HG03039 (cell line): ENCODE measurements at regions not wholly inside any gene's neighbourhood (a gene's known extent, or its start where the extent isn't known, plus 50 kb on each side); places are given as distances from the start of the nearest gene placed in this dataset.

Experiments used
- ATAC-seq: cut with Tn5 transposase; IDR thresholded peaks from one replicate; pipeline ENCODE4 v1.9.1; 2021; ENCODE audit warnings: mild to moderate bottlenecking, moderate library complexity; ENCODE audit not compliant: unreplicated experiment

DNA sequence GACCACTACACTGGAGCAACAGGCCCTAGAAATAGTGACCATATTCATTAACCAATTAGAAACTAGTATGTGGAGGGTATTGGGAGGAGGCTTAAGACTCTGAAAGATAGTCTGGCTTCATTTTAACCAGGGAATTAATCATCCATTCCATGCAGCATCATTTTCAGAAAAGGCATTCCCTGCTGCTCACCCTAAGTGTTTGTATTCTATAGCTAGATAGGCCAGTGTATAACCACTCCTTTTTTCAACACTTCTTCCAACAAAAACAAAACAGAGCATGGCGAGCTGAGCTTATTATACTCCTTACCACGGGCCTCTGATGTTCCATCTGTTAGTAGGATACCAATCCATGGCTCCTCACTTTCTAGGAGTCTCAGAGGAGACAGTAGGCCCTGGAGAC is 112.0 kb upstream of the PKDCC start:
- no peak for ATAC-seq

DNA sequence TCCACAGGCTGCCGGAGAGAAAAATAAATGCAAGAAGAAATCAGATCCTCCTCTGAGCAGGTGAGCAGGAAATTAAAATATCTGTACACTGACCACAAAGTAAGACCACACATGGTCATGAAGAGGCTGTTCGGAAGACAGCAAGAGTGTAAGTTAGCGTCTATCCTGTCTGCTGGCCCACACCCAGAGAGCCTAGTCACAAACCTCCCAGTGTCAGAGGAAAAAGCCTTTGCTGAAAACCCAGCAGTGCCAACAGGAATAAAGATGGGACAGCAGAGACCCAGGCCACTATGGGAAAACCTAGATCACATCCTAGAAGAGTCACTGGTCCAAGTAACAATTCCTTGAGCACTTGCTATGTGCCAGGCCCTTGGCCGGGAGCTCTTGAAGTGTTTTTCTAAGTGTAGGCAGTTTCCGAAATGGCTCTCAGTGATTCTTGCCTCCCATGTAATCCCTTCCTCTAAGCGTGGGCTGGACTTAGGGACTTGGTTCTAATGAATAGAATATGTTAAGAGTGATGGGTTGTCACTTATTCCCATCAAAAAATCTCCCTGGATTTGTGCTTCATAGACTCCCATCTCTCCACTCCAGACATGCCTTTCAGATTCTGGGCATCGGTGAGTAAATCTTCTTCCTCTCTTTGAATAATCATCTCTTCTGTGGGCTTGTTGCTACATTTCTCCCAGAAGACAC is 110.9 kb upstream of the PKDCC start:
- ATAC-seq: no peak

- no peak for ATAC-seq
Measured at GRCh38 chr2:41937464-41937906, 110.3 kb upstream of the PKDCC start.

GRCh38 chr2:41937921-41938708 is 109.7 kb upstream of the PKDCC start:
- no peak for ATAC-seq

DNA sequence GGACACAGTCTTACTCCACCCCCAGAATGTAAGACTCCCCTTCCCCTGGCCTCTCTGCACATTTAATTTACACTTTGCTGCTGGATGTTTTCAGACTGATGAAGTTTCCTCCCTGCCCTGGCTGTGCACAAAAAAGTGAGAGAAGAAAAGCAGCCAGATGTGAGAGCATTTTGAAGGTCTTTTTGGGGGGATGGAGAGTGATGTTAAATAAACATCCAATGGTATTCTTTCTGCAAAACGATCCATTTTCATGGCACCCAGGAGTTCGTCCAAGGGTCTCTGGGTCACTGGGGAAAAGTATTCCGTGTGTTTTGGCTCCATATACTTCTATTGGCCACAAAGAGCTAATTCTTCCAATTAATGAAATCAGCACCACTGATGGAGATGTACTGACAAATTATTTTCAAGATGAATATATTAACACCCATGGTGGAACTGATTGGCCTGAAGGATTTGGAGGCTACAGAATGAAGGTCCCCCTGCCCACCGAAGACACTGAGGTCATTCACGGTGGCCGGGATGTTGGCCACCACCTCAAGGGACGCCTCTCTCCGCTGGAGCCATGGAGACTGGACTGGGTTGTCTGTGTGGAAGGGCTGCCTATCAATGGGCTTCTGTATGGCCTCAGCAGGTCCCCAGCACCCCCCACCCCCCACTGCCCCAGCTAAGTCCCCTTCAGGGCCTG is 107.6 kb upstream of the PKDCC start:
- no peak for ATAC-seq

DNA sequence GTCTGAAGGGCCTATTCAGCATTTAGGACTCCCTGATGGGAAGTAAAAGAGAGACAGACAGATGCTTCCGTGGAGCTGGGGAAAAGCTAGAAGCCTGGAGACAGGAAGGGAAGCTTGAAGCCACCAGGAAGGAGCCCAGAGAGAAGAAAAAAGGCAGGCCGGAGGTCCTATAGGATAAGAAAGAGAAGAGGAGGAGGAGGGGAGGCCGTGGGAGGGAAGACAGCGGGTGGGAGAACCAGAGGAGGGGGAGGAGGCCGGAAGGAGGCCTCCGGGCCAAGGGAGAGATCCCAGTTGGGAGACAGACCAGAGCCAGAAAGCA is 107.1 kb upstream of the PKDCC start:
- ATAC-seq: no peak

- no peak for ATAC-seq
Measured at GRCh38 chr2:41941831-41942230, 106.0 kb upstream of the PKDCC start.

GRCh38 chr2:41942278-41942677 is 105.5 kb upstream of the PKDCC start:
- no peak for ATAC-seq

DNA sequence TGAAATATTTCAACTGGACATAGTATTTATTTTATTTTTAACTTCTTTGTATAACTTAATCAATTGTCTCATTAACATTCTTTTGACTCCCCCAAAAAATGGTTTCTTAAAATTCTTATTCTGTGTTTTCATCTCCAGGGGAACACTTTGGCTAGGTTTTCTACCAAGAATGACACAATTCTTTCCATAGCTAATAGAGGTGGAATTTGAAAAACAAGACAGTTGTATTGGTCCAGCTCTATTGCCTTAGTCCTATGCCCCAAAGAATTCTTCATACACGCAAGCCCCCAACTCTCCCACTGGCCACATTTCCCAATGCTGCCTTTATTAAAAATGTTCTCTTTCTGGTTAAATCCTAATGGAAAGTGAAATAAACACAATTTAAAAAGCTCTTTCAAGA is 104.7 kb upstream of the PKDCC start:
- no peak for ATAC-seq

DNA sequence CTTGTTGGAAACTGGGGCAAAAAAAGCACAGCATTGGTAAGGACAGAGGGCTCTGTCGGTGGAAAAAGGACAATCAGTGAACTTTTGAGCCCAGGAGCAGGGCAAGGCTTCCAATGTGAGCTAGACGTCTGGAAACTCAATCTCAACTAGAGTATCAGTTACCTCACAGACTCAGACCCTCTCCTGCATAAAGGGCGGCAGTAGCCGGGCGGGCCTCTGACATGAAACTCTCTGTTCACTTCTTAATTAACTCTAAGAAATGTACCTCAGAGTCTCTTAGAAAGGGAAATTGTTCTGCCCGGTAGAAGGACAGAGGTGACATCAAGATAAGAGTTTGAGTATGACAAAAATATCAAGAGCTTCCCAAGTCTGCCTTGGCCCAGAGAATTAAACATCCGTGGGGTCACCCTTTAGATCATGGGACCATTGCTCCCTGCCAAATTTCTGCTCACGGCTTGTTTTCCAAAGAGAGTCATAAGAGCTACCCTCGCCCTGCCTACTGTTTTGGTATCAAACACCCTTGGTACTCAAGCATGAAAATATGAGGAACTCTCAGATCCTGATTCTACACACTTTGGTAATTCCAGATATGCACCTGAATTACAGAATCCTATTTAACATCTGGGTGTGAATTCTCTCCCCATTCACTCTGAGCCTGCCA is 103.5 kb upstream of the PKDCC start:
- ATAC-seq: no peak

- ATAC-seq: no peak
Measured at GRCh38 chr2:41947701-41948396, 100.0 kb upstream of the PKDCC start.

- ATAC-seq: no peak
Measured at GRCh38 chr2:41948397-41948763, 99.4 kb upstream of the PKDCC start.

DNA sequence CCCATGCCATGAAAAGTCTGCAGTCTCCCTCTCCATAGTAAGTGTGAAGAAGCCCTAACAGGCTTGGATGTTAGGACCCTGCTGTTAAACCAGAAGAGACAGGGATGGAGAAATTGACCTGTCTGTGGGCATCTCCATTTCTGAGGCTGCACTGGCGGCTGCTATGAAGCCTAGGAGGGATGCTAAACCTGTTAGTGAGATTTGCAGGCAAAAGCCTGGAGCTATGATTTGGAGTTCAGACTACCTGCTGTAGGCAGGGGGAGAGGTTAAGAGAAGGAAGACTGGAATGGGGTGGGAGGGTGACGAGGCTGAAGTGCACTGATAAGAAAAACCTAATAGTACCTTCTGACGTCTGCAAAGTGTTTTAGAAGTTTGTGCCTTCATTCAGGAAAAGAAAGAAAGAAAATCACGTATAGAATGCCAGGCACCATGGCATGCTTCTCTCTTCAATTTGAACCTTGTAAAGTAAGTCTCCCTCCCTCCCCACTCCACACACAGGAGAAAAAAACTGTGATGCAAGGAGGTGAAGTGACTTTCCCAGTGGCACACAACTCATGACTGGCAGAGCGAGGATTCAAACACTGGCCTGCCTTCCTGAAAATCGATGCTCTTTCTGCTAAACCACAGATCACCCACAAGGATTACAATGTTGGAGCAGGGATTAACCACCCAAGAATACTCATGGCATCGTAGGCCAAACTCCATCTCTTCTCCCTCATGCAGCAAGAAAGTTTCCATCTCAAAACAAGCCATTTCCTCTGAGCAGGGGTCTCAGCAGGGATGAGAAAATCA is 98.5 kb upstream of the PKDCC start:
- ATAC-seq: no peak

DNA sequence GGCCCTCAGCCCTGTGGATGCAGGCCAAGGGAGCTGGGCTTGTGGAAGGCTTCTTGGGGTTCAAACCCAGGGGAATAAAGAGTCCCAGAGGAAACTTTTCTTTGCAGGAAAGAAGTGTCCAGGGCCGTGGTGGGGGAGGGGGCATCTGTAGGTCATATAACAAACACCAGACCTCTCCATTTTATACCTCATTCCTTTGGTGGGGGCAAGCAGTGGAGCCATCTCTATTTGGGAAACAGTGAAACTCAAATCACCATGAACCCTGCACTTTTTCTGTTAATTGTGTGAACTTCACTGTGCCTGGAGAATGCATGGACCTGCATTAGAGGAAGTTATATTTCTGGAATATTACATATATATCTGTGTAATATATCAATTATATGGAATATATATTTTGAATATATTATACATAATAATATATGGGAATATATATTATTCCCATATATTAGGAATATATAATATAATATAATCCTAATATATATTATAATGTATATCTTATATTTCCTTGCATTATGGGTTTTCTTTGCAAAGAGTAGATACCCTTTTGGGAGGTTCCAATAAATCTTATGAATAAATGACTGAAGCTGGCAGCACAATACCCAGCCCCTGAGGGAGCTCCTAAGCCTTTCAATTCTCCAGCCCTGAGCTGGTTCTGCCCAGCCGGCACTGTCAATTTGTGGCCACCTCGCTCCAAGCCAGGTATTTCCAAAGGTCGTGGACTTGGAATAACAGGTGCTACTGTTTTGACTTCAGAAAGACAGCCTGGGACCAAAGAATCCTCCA is 97.7 kb upstream of the PKDCC start:
- no peak for ATAC-seq

DNA sequence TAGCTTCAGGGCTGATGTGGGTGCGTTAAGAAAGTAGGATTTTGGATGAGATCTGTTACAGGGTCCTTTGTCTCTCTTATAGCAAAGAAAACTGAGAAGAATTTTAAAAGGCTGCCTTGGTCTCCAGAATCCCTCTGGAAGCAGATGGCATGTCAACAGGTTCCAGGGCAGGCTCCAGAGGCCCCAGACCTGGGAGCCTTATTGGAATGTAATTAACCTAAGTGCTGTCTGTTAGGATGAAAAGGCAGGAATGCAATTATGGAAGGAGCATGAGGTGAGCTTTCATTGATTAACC is 97.2 kb upstream of the PKDCC start:
- ATAC-seq: no peak

DNA sequence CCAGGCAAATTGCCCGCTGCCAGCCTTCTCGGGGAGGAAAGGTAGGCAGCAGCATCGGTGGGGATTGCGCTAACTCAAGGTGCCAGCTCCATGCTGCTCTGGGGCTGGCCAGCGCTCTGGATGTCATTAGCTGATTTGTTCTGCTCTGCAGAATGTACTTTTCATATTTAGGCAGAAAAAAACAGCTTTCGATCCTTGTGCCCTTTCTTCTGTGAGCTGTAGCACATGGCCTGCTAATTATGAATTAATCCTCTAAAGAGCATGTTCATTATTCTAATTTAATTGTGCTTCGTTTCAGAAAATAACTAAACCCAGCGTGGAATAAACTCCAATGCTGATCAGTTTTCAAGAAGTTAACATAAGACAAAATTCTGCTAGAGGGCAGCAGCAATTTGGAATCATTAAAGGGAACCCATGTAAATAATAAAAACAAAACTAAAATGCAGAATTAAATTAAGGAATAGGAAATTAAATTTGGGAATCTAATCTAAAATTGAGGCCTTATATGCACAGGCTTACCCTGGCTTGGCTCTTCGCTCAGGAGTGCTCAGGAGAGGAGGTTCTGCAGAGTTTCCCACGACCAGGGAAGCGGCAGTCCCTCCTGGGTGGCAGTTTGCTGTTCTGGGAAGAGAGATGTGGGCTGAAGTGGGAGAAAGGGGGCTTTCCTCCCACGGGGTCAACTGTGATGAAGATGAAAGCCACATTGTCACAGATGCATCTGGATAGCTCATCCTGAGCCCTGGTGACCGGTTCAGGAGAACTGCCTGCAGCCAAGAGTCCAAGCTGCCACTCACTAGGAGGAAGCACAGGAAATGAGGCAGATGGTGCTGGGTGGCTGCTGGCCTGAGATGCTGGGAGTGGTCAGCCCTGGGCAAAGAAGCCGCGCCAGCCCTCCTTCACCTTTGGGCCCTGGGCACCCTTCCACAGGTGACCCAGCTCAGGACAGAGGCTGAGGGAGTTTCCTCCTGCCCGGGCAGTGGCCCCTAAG is 93.2 kb upstream of the PKDCC start:
- no peak for ATAC-seq

- ATAC-seq: no peak
Measured at GRCh38 chr2:41955316-41956043, 92.3 kb upstream of the PKDCC start.

GRCh38 chr2:41957431-41957830 is 90.4 kb upstream of the PKDCC start:
- ATAC-seq: no peak
